ENCODE measurements at regions not wholly inside any gene's neighbourhood (a gene's known extent, or its start where the extent isn't known, plus 50 kb on each side); places are given as distances from the start of the nearest gene placed in this dataset.

GRCh38 chr14:97506626-97507025 is 709.4 kb downstream of the VRK1 start:
- no peak overlapping the region for H3K9ac ChIP-seq (ENCODE audit: low read depth, low read length)
- H3K4me1 ChIP-seq (ENCODE audit: control insufficient read depth, insufficient read depth, low read length): no peaks in the 10 kb centered on the region
- no peaks in the 10 kb centered on the region for H3K36me3 ChIP-seq (ENCODE audit: insufficient read depth, low read length)
- H3K4me2 ChIP-seq (ENCODE audit: low read length): no peak overlapping the region
- H3K4me3 ChIP-seq (ENCODE audit: low read length): no peak overlapping the region
- H3K27me3 ChIP-seq (ENCODE audit: control insufficient read depth, insufficient read depth, low read length): no peaks in the 10 kb centered on the region
- H3K9me3 ChIP-seq (replicated peaks; ENCODE audit: low read length): no peaks in the 10 kb centered on the region

GRCh38 chr14:97513891-97514290 is 716.7 kb downstream of the VRK1 start:
- Histone ChIP-seq H3K4me3 (ENCODE audit: low read length) (no peak overlapping the region), H3K9ac (ENCODE audit: low read depth, low read length) (no peak overlapping the region), H3K4me2 (ENCODE audit: low read length) (no peak overlapping the region), H3K9me3 (replicated peaks; ENCODE audit: low read length) (no peaks in the 10 kb centered on the region), H3K4me1 (ENCODE audit: control insufficient read depth, insufficient read depth, low read length) (no peaks in the 10 kb centered on the region), H3K36me3 (ENCODE audit: insufficient read depth, low read length) (no peaks in the 10 kb centered on the region), H3K27me3 (ENCODE audit: control insufficient read depth, insufficient read depth, low read length) (no peaks in the 10 kb centered on the region)

GRCh38 chr14:97517566-97518234 is 720.5 kb downstream of the VRK1 start:
- Histone ChIP-seq H3K4me1 (ENCODE audit: control insufficient read depth, insufficient read depth, low read length) (no peaks in the 10 kb centered on the region), H3K36me3 (ENCODE audit: insufficient read depth, low read length) (no peaks in the 10 kb centered on the region)

GRCh38 chr14:97523936-97524335 is 726.8 kb downstream of the VRK1 start:
- Histone ChIP-seq H3K9me3 (replicated peaks; ENCODE audit: low read length) (peaks cover 40% of the 10 kb centered on the region), H3K4me1 (ENCODE audit: control insufficient read depth, insufficient read depth, low read length) (no peaks in the 10 kb centered on the region), H3K9ac (ENCODE audit: low read depth, low read length) (no peak overlapping the region), H3K27me3 (ENCODE audit: control insufficient read depth, insufficient read depth, low read length) (no peaks in the 10 kb centered on the region), H3K36me3 (ENCODE audit: insufficient read depth, low read length) (no peaks in the 10 kb centered on the region), H3K4me2 (ENCODE audit: low read length) (no peak overlapping the region), H3K4me3 (ENCODE audit: low read length) (no peak overlapping the region)

More at GRCh38 chr14:97517566-97518234, 720.5 kb downstream of the VRK1 start:
- Histone ChIP-seq H3K27me3 (ENCODE audit: control insufficient read depth, insufficient read depth, low read length) (no peaks in the 10 kb centered on the region), H3K4me2 (ENCODE audit: low read length) (no peak overlapping the region), H3K4me3 (ENCODE audit: low read length) (no peak overlapping the region), H3K9me3 (replicated peaks; ENCODE audit: low read length) (peaks cover 11% of the 10 kb centered on the region), H3K9ac (ENCODE audit: low read depth, low read length) (no peak overlapping the region)

- Histone ChIP-seq H3K9ac (ENCODE audit: low read depth, low read length) (no peak overlapping the region), H3K36me3 (ENCODE audit: insufficient read depth, low read length) (no peaks in the 10 kb centered on the region), H3K4me1 (ENCODE audit: control insufficient read depth, insufficient read depth, low read length) (no peaks in the 10 kb centered on the region), H3K4me2 (ENCODE audit: low read length) (no peak overlapping the region), H3K4me3 (ENCODE audit: low read length) (no peak overlapping the region), H3K9me3 (replicated peaks; ENCODE audit: low read length) (peaks cover 40% of the 10 kb centered on the region), H3K27me3 (ENCODE audit: control insufficient read depth, insufficient read depth, low read length) (no peaks in the 10 kb centered on the region)
These were observed 727.6 kb downstream of the VRK1 start for GRCh38 chr14:97524589-97525319.

- peaks cover 38% of the 10 kb centered on the region for H3K9me3 ChIP-seq (replicated peaks; ENCODE audit: low read length)
These were observed 730.8 kb downstream of the VRK1 start for GRCh38 chr14:97527993-97528392.

GRCh38 chr14:97532052-97532451 is 734.9 kb downstream of the VRK1 start:
- H3K9me3 ChIP-seq (replicated peaks; ENCODE audit: low read length): peaks cover 37% of the 10 kb centered on the region
- no peak overlapping the region for H3K4me2 ChIP-seq (ENCODE audit: low read length)
- no peaks in the 10 kb centered on the region for H3K36me3 ChIP-seq (ENCODE audit: insufficient read depth, low read length)
- no peak overlapping the region for H3K9ac ChIP-seq (ENCODE audit: low read depth, low read length)
- no peaks in the 10 kb centered on the region for H3K27me3 ChIP-seq (ENCODE audit: control insufficient read depth, insufficient read depth, low read length)
- no peak overlapping the region for H3K4me3 ChIP-seq (ENCODE audit: low read length)
- H3K4me1 ChIP-seq (ENCODE audit: control insufficient read depth, insufficient read depth, low read length): no peaks in the 10 kb centered on the region

More at GRCh38 chr14:97527993-97528392, 730.8 kb downstream of the VRK1 start:
- Histone ChIP-seq H3K36me3 (ENCODE audit: insufficient read depth, low read length) (no peaks in the 10 kb centered on the region), H3K27me3 (ENCODE audit: control insufficient read depth, insufficient read depth, low read length) (no peaks in the 10 kb centered on the region), H3K4me3 (ENCODE audit: low read length) (no peak overlapping the region), H3K4me2 (ENCODE audit: low read length) (no peak overlapping the region), H3K4me1 (ENCODE audit: control insufficient read depth, insufficient read depth, low read length) (no peaks in the 10 kb centered on the region), H3K9ac (ENCODE audit: low read depth, low read length) (no peak overlapping the region)

- Histone ChIP-seq H3K9me3 (replicated peaks; ENCODE audit: low read length) (peaks cover 40% of the 10 kb centered on the region), H3K27me3 (ENCODE audit: control insufficient read depth, insufficient read depth, low read length) (no peaks in the 10 kb centered on the region), H3K9ac (ENCODE audit: low read depth, low read length) (no peak overlapping the region), H3K4me3 (ENCODE audit: low read length) (no peak overlapping the region), H3K36me3 (ENCODE audit: insufficient read depth, low read length) (no peaks in the 10 kb centered on the region), H3K4me2 (ENCODE audit: low read length) (no peak overlapping the region), H3K4me1 (ENCODE audit: control insufficient read depth, insufficient read depth, low read length) (no peaks in the 10 kb centered on the region)
These were observed 739.2 kb downstream of the VRK1 start for GRCh38 chr14:97536421-97536820.

- Histone ChIP-seq H3K36me3 (ENCODE audit: insufficient read depth, low read length) (no peaks in the 10 kb centered on the region), H3K4me2 (ENCODE audit: low read length) (no peak overlapping the region), H3K9me3 (replicated peaks; ENCODE audit: low read length) (peaks cover 30% of the 10 kb centered on the region), H3K4me3 (ENCODE audit: low read length) (no peak overlapping the region), H3K9ac (ENCODE audit: low read depth, low read length) (no peak overlapping the region), H3K27me3 (ENCODE audit: control insufficient read depth, insufficient read depth, low read length) (no peaks in the 10 kb centered on the region), H3K4me1 (ENCODE audit: control insufficient read depth, insufficient read depth, low read length) (no peaks in the 10 kb centered on the region)
These were observed 741.7 kb downstream of the VRK1 start for GRCh38 chr14:97538749-97539410.

GRCh38 chr14:97539411-97539795 is 742.2 kb downstream of the VRK1 start:
- Histone ChIP-seq H3K4me1 (ENCODE audit: control insufficient read depth, insufficient read depth, low read length) (no peaks in the 10 kb centered on the region), H3K4me3 (ENCODE audit: low read length) (no peak overlapping the region), H3K9ac (ENCODE audit: low read depth, low read length) (no peak overlapping the region), H3K9me3 (replicated peaks; ENCODE audit: low read length) (peaks cover 33% of the 10 kb centered on the region), H3K4me2 (ENCODE audit: low read length) (no peak overlapping the region), H3K27me3 (ENCODE audit: control insufficient read depth, insufficient read depth, low read length) (no peaks in the 10 kb centered on the region), H3K36me3 (ENCODE audit: insufficient read depth, low read length) (no peaks in the 10 kb centered on the region)

- Histone ChIP-seq H3K4me2 (ENCODE audit: low read length) (no peak overlapping the region), H3K4me3 (ENCODE audit: low read length) (no peak overlapping the region), H3K4me1 (ENCODE audit: control insufficient read depth, insufficient read depth, low read length) (no peaks in the 10 kb centered on the region), H3K9me3 (replicated peaks; ENCODE audit: low read length) (peaks cover 32% of the 10 kb centered on the region), H3K27me3 (ENCODE audit: control insufficient read depth, insufficient read depth, low read length) (no peaks in the 10 kb centered on the region), H3K36me3 (ENCODE audit: insufficient read depth, low read length) (no peaks in the 10 kb centered on the region), H3K9ac (ENCODE audit: low read depth, low read length) (no peak overlapping the region)
These were observed 742.7 kb downstream of the VRK1 start for GRCh38 chr14:97539884-97540283.

Data from skeletal muscle satellite cell (primary cell).